ENCODE measurements at regions not wholly inside any gene's neighbourhood (a gene's known extent, or its start where the extent isn't known, plus 50 kb on each side); places are given as distances from the start of the nearest gene placed in this dataset.
"Not testable (repeated sequence)": the region's sequence is repeated elsewhere in the genome, so short reads cannot be mapped to it uniquely, and the experiment has no call there.

- TF ChIP-seq CTCF (conservative IDR thresholded peaks at IDR 0.05; ENCODE audit: low read length); EZH2phosphoT487 (IDR thresholded peaks at IDR 0.05; ENCODE audit: borderline replicate concordance, low read depth, low read length): not testable (repeated sequence)
These were observed 105.5 kb upstream of the TPTE start for GRCh38 chr21:10415859-10416258.

All from OCI-LY7 (cell line).